CD4-positive, alpha-beta T cell treated with Interleukin-12 subunit alpha and Interleukin-12 subunit beta, for 1 hour (primary cell): ENCODE measurements at regions not wholly inside any gene's neighbourhood (a gene's known extent, or its start where the extent isn't known, plus 50 kb on each side); places are given as distances from the start of the nearest gene placed in this dataset.
"Not testable (repeated sequence)": the region's sequence is repeated elsewhere in the genome, so short reads cannot be mapped to it uniquely, and the experiment has no call there.

Experiments used
- DNase-seq: peaks from one replicate; pipeline ENCODE4 v3.0.0-alpha.2; 2020

DNA sequence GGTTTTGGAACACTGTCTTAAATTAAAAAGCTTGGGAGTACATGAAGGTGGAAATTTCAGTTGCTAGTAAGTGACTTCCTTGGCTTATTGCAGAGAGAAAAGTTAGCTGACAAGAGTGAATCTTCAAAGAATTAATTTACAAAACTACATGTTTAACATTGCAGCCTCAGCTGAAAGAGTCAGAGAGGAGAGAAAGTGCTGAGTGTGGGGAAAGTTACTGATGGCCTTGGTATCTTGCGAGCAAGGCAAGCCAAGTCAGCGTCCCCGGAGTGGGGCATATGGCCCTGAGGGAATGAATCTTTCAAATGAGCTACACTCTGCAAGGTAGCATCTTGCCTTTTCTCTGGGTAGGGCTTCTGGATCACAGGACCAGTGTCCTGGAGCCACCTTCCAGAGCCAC lies 131.3 kb downstream of the LPIN1 start:
- DNase-seq, result no peak

DNA sequence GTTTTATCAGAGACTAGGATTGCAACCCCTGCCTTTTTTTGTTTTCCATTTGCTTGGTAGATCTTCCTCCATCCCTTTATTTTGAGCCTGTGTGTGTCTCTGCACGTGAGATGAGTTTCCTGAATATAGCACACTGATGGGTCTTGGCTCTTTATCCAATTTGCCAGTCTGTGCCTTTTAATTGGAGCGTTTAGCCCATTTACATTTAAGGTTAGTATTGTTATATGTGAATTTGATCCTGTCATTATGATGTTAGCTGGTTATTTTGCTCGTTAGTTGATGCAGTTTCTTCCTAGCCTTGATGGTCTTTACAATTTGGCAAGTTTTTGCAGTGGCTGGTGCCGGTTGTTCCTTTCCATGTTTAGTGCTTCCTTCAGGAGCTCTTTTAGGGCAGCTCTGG lies 138.8 kb downstream of the LPIN1 start:
- not testable (repeated sequence) for DNase-seq

DNA sequence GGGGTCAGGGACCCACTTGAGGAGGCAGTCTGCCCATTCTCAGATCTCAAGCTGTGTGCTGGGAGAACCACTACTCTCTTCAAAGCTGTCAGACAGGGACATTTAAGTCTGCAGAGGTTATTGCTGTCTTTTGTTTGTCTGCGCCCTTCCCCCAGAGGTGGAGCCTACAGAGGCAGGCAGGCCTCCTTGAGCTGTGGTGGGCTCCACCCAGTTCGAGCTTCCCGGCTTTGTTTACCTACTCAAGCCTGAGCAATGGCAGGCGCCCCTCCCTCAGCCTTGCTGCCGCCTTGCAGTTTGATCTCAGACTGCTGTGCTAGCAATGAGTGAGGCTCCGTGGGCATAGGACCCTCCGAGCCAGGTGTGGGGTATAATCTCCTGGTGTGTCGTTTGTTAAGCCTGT lies 140.5 kb downstream of the LPIN1 start:
- not testable (repeated sequence) for DNase-seq

DNA sequence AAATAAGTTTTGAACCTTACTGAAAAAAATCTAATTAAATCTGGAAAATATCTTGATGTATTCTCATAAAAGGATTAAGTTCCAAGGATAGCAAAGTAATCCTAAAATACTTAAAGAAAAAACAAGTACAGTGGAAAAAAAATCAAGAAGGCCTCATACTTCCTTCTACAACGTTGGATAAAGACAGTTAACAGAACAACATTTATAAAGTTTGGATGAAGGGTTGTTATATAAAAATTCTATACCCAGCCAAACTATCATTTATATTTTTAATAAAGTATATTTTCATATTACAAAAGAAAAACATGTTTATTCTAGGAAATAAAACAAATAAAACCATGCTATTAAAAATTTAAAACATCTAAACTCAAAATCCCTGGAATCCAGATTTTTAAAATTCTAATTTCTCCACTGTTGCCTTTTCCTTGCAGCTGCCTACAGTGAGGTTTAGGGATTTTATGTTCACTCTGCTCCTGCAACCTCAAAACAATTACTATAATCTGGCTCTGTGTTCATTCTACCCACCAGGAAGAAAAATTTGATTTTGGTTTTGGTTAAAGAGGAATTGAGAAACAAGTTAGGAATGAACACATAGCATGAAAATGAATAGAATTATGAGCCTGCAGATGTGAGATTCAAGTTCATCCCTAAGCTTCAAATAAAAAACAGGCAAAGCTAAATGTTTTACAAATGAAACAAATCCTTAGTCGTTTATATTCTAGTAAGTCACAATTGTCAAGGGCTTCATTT lies 142.8 kb downstream of the LPIN1 start:
- no peak for DNase-seq

DNA sequence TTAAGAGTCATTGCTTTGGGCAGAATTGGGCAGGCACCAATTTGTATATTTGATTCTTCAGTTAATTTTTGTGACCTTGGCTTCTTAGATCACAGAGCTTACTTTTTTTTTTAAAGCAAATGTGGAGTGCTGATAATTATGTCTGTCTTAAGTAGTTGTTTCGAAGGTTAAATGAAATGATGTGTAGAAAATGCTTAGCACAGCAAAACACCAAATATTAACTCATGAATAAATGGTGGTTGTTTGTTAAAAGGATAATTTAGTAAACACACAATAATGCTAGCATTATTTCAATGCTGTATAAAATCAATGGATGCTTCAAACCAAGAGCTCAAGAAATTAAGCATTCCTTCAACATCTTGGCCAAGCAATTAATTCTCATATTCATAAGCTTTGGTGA lies 143.4 kb downstream of the LPIN1 start:
- DNase-seq, result no peak

DNA sequence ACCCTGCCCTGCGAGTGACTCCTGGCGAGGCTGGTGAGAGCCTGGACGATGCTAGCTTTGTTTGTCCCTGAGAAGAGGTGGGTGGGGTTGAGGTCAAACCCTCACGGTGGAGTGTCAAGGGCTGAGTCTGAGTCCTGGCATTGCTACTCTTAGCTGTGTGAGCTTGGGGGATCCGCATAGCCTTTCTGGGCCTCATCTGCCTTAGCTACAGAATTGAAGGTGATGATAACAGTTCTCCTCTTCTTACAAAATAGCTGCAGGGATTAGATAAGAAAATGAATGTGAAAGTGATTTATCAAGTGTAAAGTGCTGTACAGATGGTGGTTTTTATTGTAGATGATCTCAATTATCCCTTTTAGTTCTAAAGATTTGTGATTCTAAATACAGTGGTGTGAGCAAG lies 144.6 kb downstream of the LPIN1 start:
- no peak for DNase-seq

DNA sequence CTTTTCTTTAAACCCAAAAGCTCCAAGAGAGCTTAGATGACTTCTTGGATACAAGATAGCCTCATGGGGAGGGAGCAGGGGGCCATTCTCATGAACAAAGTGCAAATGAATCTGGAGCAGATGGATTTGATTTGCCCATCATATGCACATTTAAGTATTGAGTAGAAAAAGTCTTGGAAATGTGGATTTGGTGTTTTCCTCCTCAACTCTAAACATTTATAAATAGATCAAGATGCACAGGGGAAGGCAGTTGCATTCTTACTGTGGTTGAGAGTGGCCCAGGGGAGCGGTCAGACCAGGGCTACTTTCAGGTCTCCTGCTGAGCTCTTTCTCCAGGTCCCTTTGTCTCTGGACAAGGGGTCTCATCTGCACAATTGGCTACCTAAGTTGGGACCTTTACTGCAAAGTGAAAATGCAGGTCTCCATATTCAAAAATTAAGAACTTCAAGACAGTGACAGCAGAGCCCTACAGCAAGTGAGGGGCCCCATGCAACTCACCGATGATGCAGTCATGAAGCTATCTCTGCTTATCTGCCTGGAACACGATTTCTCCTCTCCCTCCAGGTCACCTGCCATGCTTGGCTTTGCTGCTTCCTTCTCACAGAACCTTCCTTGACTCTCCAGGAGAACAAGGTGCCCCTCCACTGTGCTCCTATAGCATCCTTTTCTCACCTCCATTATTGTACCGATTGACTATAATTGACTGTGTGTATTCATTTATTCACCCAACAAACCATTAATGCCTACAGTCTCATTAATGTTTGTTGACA lies 145.4 kb downstream of the LPIN1 start:
- no peak for DNase-seq

DNA sequence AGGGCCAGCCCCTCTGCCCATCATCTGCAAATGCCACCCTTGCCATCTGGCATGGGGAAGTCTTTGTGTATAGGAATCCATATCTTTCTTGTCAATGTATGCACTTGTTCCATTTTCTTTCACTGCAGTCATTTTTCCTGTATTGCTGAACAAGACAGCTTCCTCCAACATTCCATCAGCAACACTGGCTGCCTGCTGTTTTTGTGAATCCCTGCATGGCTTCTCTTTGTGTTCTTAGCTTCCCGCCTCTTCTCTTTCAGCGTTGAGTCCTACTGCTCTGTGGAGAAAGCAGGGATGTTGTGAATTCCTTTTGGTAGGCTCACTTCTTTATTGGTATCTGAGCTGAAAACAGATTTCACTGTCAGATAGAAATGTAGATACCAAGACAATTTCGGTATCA lies 150.0 kb downstream of the LPIN1 start:
- DNase-seq, result no peak

DNA sequence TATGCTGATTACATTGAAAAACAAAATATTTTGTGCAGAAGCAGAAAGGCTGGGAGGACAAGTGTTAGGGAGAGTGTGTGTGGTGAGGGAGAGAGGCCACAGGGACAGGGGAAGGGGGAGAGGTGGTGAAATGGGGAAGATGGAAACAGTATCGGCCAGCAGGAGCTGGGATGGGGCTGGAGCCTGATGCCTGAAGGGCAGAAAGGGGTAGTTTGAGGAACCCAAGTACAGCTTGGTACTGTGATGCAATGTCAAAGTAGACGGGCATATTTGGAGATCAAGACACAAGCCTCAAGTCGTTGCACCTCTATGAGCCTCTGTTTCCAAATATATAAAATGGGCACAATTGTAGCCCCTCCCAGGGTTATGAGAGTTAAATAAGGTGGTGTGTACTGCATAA lies 152.1 kb downstream of the LPIN1 start:
- DNase-seq, result no peak

DNA sequence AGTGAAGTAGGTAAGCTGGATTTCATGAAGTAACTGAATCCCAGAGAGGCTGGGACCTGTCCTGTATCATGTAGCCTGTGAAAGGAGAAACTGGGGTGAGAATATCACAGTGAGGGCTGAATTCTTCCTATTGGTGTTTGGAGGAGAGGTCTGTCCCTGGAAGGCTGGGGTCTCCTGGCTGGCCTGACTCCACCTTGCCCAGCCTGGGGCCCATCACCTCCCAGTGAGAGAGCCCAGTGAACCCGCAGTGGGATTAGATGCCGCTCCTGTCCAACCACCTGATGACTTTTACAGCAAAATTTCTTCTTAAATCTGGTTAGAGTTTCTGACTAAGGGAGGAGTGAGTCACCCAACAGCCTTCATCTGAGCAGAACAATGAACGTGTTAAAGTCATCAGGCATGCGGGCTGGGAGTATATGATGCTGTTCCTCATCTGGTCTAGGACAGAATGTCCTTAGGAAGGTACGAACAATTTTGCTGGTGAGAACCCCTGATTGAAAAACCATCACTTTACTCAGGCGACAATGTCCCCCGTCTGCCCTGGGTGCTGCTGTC lies 152.9 kb downstream of the LPIN1 start:
- DNase-seq, result no peak

DNA sequence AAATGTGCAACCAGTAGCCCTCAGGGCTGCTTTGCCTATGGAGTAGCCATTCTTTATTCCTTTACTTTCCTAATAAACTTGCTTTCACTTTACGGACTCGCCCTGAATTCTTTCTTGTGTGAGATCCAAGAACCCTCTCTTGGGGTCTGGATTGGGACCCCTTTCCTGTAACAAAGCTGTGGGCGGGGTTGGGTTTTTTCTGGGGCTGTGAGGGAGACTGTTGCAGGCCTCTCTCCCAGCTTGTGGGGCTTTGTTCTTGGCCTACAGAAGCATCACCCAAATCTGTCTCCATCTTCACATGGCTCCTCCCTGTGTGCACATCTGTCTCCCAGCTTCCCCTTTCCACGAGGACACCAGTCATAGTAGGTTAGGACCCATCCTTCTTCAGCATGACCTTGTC lies 154.5 kb downstream of the LPIN1 start:
- DNase-seq, result not testable (repeated sequence)

DNA sequence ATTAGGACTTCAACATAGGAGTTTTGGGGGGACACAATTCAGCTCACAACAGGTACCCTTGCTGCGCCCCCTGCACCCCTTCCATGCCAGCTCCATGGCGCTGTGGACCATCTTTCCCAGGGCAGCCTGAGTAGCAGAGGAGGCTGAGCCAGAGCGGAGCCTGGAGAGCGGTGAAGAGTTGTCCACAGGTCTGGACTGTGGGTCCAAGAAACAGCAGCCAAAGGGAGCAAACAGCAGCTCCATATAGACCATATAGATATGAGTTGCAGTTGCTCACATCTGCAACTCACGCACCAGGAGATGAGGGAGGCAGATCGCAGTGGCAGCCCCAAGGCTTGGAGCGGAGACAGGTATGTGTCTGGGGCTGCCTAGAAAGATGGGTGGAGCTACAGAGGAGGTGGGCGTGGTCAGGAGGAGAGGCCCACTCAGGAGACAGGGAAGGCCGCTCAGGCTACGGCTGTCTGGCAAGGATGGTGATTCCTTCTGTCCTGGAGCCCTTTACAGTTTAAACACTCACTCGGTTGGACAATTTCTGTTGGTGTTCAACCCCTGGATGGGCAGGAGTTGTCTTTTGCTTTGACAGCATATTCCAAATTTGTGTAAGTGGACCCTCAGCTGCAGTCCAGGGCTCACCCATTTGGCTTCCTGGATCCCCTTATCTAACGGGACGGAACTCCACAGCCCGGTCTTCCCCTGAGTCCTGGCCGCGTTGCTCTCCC lies 155.1 kb downstream of the LPIN1 start:
- no peak for DNase-seq

DNA sequence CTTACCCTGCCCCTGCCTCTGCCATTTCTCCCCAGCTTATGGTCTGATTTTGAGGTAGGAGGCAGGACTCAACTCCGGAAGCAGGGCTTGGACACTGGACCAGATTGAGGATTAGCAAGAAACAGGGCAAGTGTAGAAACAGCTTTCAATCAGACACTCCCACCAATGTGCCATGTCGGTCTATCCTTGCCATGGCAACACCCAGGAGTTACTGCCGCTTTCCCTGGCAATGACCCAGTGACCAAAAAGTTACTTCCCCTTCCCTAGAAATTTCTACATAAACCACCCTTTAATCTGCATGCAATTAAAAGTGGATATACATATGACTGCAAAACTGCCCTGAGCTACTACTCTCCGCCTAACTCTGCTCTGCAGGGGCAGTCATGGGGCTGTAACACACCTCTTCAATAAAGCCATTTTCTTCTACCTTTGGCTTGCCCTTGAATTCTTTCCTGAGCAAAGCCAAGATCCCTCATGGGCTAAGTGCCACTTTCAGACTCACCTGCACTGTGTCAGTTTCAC lies 156.7 kb downstream of the LPIN1 start:
- DNase-seq, result no peak

DNA sequence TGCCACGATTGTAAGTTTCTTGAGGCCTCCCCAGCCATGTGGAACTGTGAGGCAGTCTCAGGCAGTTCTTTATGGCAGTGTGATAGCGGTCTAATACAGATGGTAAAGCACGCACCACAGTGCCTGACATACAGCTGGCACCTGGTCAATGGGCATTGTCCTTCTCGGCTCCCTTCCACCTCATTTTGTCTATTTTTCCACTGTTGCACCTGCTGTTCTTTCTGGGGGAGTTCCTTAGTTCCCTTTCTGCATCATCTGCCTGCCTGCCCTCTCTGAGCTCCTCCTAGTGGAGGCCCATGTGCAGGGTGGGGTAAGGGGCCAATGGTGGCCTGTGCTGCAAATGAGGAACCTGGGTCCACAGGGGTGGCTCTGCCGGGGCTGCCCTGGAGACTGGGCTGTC lies 157.6 kb downstream of the LPIN1 start:
- DNase-seq, result no peak

DNA sequence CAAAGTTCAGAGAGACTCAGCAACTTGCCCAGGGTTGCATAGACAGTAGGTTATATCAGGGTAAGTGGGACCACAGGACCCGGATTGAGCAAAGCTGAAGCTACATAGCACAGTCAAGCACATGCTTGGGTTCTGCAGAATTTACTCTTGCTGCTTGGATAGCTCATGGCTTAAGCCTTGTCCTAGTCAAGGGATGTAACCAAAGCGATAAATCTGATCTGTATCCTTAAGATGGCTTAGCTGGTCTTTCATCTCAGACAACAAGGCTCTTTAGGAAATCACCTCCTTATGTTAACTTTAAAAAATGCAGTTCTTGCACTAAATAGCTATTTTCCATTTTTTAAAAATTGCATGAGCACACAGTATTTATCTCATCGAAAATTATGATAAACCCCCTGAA lies 158.5 kb downstream of the LPIN1 start:
- no peak for DNase-seq

DNA sequence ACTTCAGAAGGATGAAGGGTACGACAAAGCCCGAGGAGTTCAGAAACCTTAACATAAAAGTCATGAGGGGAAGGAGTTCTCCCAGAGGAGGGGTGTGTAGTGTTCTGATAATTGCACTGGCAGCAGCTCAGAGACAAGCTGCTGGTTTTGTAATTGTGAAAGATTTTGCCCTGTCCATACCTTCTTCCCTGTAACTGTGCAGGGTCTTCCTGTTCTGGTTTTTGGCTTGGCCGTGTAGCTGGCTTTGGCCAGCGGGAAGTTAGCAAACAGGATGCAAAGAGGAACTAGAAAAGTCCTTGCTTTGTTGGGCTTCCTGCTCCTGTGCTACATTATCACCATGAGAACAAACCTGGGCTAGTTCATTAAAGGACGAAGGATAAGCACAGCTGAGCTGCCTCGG lies 160.8 kb downstream of the LPIN1 start:
- no peak for DNase-seq

DNA sequence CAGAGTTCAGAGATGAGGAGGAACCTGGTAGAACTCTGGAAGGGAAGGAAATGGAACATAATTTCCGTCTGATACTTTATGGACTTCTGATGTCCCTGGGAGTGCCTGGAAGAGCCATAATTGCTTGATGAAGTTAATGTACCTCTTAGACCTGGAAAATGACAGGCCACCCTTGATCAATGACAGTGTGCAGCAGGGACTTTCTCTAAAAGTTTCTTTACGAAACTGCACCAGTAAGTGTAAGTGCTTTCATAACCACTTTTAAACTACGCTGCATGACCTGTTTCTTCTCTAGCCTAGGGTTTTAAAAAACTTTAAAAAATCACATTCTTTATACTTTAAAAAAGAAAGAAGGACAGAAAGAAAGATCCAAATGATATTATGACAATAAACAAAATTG lies 164.5 kb downstream of the LPIN1 start:
- DNase-seq, result no peak

DNA sequence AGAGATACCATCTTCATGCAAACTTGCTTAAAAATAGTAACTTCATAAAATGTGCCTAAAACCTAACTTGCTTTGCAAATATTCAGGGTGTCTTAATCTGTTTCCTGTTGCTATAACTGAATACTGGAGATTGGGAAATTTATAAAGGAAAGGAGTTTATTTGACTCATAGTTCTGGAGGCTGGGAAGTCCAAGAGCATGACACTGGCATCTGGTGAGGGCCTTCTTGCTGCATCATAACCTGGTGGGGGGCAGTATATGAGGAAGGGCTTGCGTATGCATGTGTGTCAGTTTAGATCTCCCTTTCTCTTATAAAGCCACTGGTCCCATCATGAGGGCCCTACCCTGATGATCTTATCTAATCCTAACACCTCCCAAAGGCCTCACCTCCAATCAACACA lies 166.5 kb downstream of the LPIN1 start:
- no peak for DNase-seq

DNA sequence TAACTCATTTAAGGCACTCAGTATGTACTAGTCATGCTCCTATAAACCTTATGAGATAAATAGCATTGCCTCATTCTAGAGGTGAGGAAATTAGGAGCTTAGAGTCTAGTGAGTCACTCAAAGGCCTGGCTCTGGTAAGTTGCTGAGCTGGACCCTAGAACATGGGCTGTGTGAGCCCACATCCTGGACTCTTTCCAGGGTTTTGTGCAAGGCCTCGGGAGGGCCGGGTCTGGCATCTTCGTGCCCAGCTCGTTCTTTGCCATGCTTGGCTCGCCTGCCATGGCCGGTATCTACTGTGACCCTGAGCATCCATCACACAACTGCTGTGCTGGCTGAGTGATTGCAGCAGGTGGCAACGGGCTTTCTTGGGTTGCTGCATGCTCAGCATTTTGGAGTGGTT lies 168.0 kb downstream of the LPIN1 start:
- no peak for DNase-seq

DNA sequence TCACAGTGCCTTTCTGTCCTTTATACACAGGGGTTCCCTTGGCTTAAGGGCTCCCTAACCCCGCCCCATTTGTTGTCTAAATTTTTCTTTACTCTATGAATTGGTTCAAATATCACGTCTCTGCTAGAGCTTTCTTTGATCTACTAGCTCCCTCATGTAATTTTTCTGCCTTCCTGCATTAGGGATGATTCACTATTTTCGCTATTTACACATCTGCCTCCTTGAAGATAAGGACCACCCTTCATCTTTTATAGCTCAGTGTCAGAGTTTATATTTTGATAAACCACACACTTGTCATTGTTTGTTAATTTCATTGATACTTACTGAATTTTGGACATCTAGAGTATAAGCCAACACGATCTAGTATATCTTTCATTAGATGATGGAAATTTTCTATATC lies 169.2 kb downstream of the LPIN1 start:
- no peak for DNase-seq

DNA sequence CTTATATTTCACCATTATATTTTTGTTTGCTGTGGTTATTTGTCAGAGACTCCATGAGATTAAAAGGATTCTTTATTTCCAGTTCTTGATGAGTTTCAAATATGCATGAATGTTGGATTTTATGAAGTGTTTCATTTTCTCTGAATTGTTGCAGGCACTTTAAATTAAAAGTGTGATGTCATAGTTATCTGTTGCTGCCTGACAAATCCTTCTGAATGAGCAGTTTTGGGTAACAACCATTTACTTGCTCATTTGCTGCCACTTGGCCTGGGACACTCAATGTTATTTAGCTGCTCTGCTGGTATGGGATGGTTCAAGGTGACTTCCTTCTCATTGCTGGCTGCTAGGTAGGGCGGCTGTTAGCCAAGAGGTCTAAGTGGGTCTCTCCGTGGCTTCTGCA lies 173.5 kb downstream of the LPIN1 start:
- no peak for DNase-seq

DNA sequence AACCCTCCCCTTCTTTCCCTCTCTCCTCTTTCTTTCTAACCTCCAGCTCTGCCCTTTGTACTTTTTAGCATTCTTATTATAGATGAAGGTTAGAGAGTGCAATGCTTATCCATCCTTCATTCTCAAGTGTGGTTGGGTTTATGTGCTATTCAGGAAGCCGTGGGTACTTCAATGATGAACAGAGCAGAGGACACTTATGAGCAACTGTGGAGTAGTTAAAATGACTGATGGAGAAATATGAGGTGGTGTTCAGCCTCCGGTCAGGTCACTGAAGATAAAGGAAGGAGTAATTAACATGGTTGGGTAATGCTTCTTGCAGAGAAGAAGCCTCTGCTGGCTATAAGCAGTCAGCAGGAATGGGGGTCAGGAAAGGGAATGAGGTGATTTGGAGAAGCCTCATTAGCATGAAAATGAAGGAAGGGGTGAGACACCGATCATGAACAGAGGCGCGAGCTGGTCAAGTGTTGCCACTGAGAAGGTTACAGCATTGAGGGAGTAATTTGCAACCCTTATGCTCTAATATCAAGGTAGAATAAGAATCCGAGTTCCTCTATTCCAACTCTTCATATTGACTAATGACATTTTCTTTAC lies 174.7 kb downstream of the LPIN1 start:
- no peak for DNase-seq

DNA sequence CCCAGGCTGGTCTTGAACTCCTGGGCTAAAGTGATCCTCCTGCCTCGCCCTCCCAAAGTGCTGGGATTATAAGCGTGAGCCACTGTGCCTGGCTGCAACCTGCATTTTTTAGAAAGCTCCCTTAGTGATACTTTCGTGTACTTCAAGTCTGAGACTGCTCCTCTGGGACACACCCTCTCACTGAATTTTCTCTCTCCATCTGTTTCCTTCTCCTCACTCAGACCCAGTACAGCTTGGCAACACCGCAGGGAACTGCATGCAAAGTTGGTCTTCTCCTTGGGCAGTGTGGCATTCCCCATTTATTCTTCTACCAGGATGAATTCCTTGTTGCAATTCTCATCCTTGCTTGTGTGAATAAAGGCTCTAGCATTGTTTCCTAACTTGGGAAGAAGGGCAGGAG lies 175.9 kb downstream of the LPIN1 start:
- no peak for DNase-seq
